WTC11 (cell line): ENCODE measurements at regions not wholly inside any gene's neighbourhood (a gene's known extent, or its start where the extent isn't known, plus 50 kb on each side); places are given as distances from the start of the nearest gene placed in this dataset.

Source experiments
- ESRRA ChIP-seq: sonication (generic); formaldehyde crosslinking; IDR thresholded peaks from 2 replicates; pipeline ENCODE4 v1.8.1; 2022; ENCODE audit warnings: mild to moderate bottlenecking, missing genetic modification reagents, borderline replicate concordance
- USF2 ChIP-seq: sonication (generic); formaldehyde crosslinking; IDR thresholded peaks from 2 replicates; pipeline ENCODE4 v1.8.1; 2023; ENCODE audit warnings: mild to moderate bottlenecking, missing genetic modification reagents, moderate library complexity
- TF ChIP-seq, protein P1 (sequence below): fragments of 200-600 bp; IDR thresholded peaks from 2 replicates; pipeline ENCODE4 v1.8.0; 2022; ENCODE audit warnings: antibody characterized with exemption

- TF ChIP-seq, protein P1, sequence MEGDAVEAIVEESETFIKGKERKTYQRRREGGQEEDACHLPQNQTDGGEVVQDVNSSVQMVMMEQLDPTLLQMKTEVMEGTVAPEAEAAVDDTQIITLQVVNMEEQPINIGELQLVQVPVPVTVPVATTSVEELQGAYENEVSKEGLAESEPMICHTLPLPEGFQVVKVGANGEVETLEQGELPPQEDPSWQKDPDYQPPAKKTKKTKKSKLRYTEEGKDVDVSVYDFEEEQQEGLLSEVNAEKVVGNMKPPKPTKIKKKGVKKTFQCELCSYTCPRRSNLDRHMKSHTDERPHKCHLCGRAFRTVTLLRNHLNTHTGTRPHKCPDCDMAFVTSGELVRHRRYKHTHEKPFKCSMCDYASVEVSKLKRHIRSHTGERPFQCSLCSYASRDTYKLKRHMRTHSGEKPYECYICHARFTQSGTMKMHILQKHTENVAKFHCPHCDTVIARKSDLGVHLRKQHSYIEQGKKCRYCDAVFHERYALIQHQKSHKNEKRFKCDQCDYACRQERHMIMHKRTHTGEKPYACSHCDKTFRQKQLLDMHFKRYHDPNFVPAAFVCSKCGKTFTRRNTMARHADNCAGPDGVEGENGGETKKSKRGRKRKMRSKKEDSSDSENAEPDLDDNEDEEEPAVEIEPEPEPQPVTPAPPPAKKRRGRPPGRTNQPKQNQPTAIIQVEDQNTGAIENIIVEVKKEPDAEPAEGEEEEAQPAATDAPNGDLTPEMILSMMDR, result no peak
- TF ChIP-seq ESRRA (CRISPR knock-in tag) (no peak), USF2 (no peak)
Measured at GRCh38 chr10:92755725-92756124, 66.0 kb downstream of the HHEX start.
